ENCODE measurements at regions not wholly inside any gene's neighbourhood (a gene's known extent, or its start where the extent isn't known, plus 50 kb on each side); places are given as distances from the start of the nearest gene placed in this dataset.

GRCh38 chr3:117165601-117166051 is 456.0 kb downstream of the TUSC7 start:
- Histone ChIP-seq H3K79me2 (ENCODE audit: control insufficient read depth, insufficient read depth, low read length) (no peaks in the 10 kb centered on the region), H3K27ac (ENCODE audit: extremely low read depth, low read depth, low read length) (no peak overlapping the region), H3K4me1 (replicated peaks in 1 of 2; ENCODE audit: control insufficient read depth in 2 of 2, insufficient read depth in 2 of 2, low read length in 2 of 2) (no peaks in the 10 kb centered on the region), H3K9me1 (ENCODE audit: control insufficient read depth, insufficient read depth, low read length) (no peaks in the 10 kb centered on the region), H3K9me3 (replicated peaks; ENCODE audit: control insufficient read depth, insufficient read depth, low read depth, low read length) (no peaks in the 10 kb centered on the region), H2AFZ (ENCODE audit: low read depth, low read length) (no peak overlapping the region), H3K27me3 (ENCODE audit: control insufficient read depth in 2 of 2, insufficient read depth in 2 of 2, low read length in 2 of 2) (no peaks in the 10 kb centered on the region), H3K4me3 (no peak overlapping the region), H3K4me2 (ENCODE audit: insufficient read depth, low read length) (no peak overlapping the region), H3K36me3 (ENCODE audit: control insufficient read depth, insufficient read depth, low read length) (no peaks in the 10 kb centered on the region), H3K9ac (ENCODE audit: insufficient read depth in 1 of 2, low read depth in 2 of 2, low read length in 2 of 2) (no peak overlapping the region), H4K20me1 (replicated peaks; ENCODE audit: control insufficient read depth, insufficient read depth, low read length) (no peaks in the 10 kb centered on the region)
- BruUV-seq (replicated peaks), result no TSS peak
- intact Hi-C loops (cut with micrococcal nuclease), result no loop called here
- 0% methylated on average over 5 of the region's 5 CpGs for WGBS (ENCODE audit: insufficient coverage, low coverage, missing lambda C conversion rate)
- no peak for TF ChIP-seq ZNF75A (CRISPR knock-in tag; IDR thresholded peaks at IDR 0.05)
- no peak for TF ChIP-seq LARP7 (IDR thresholded peaks at IDR 0.05)
- no peak for TF ChIP-seq CHD4 (IDR thresholded peaks at IDR 0.05; ENCODE audit: insufficient read depth, insufficient replicate concordance, low read depth, low read length, poor library complexity, severe bottlenecking)
- TF ChIP-seq SIRT6 (IDR thresholded peaks at IDR 0.05; ENCODE audit: low read depth, low read length), result no peak
- TF ChIP-seq PBX2 (CRISPR knock-in tag; IDR thresholded peaks at IDR 0.05; ENCODE audit: low read depth), result no peak
- TF ChIP-seq PBX2 (tag; conservative IDR thresholded peaks at IDR 0.05; ENCODE audit: low read depth), result no peak
- no peak for TF ChIP-seq ZNF644 (tag; IDR thresholded peaks at IDR 0.05; ENCODE audit: low read depth)
- no peak for TF ChIP-seq KLF1 (tag; IDR thresholded peaks at IDR 0.05)
- no peak for TF ChIP-seq MAZ (CRISPR knock-in tag; conservative IDR thresholded peaks at IDR 0.05 in 1 of 2, IDR thresholded peaks at IDR 0.05 in 1 of 2)
- no peak for TF ChIP-seq CTCF (IDR thresholded peaks at IDR 0.05 in 2 of 3, conservative IDR thresholded peaks at IDR 0.05 in 1 of 3; ENCODE audit: insufficient read depth in 2 of 3, low read depth in 1 of 3, low read length in 3 of 3)
- no peak for TF ChIP-seq PHTF2 (CRISPR knock-in tag; IDR thresholded peaks at IDR 0.05)
- no peak for TF ChIP-seq SMAD1 (IDR thresholded peaks at IDR 0.05; ENCODE audit: low read depth, low read length, partially characterized antibody)
- TF ChIP-seq ERF (CRISPR knock-in tag; IDR thresholded peaks at IDR 0.05), result no peak
- TF ChIP-seq ZNF311 (CRISPR knock-in tag; IDR thresholded peaks at IDR 0.05), result no peak
- TF ChIP-seq SMARCC2 (IDR thresholded peaks at IDR 0.05; ENCODE audit: low read depth), result no peak
- no peak for TF ChIP-seq POLR2A (conservative IDR thresholded peaks at IDR 0.05)
- TF ChIP-seq ARID2 (IDR thresholded peaks at IDR 0.05), result no peak
- TF ChIP-seq ETS2 (tag; IDR thresholded peaks at IDR 0.05; ENCODE audit: borderline replicate concordance, poor library complexity, severe bottlenecking), result no peak
- TF ChIP-seq POLR2G (IDR thresholded peaks at IDR 0.05; ENCODE audit: low read depth, low read length), result no peak
- no peak for TF ChIP-seq ZNF584 (CRISPR knock-in tag; IDR thresholded peaks at IDR 0.05; ENCODE audit: low read depth)
- ChIA-PET CTCF (ENCODE audit: low intra/inter-chr PET ratio) (no interaction called here), POLR2A (interaction anchor here (0.7 kb wide), 1 partner anchor 120 kb away, joined by 3 read pairs; no protein-coding TSS in a partner anchor)
- no peak for FAIRE-seq
- in situ Hi-C loops (cut with MboI), result no loop called here
- DNase-seq (ENCODE audit: extremely low read depth in 1 of 4, low spot score in 3 of 4), result no peak
- no peak for ATAC-seq

Data from K562 (cell line).